ENCODE measurements at regions not wholly inside any gene's neighbourhood (a gene's known extent, or its start where the extent isn't known, plus 50 kb on each side); places are given as distances from the start of the nearest gene placed in this dataset.

- TF ChIP-seq MLX (CRISPR knock-in tag; IDR thresholded peaks at IDR 0.05) (peak; percentile 18; the same call in 1 of the 2 replicates), HNF4A (CRISPR knock-in tag; IDR thresholded peaks at IDR 0.05) (peak; percentile 13; the same call in 1 of the 2 replicates), TBP (CRISPR knock-in tag; IDR thresholded peaks at IDR 0.05) (no peak), SIN3A (IDR thresholded peaks at IDR 0.05; ENCODE audit: borderline replicate concordance, low read depth, low read length) (no peak), SATB2 (CRISPR knock-in tag; IDR thresholded peaks at IDR 0.05) (no peak), ZXDC (CRISPR knock-in tag; IDR thresholded peaks at IDR 0.05) (no peak), DMAP1 (CRISPR knock-in tag; IDR thresholded peaks at IDR 0.05) (no peak), TGIF2 (CRISPR knock-in tag; IDR thresholded peaks at IDR 0.05) (no peak), MEIS2 (CRISPR knock-in tag; IDR thresholded peaks at IDR 0.05) (peak; percentile 92; the same call in 1 of the 2 replicates), RBFOX2 (IDR thresholded peaks at IDR 0.05; ENCODE audit: low read depth, low read length) (no peak), NCOR1 (IDR thresholded peaks at IDR 0.05; ENCODE audit: borderline replicate concordance, low read length) (no peak), GATAD1 (CRISPR knock-in tag; IDR thresholded peaks at IDR 0.05) (no peak), CEBPB (IDR thresholded peaks at IDR 0.05; ENCODE audit: borderline replicate concordance, low read depth, low read length) (peak; percentile 96), ZNF256 (CRISPR knock-in tag; conservative IDR thresholded peaks at IDR 0.05) (no peak), ZNF558 (CRISPR knock-in tag; IDR thresholded peaks at IDR 0.05; ENCODE audit: borderline replicate concordance) (no peak), ZNF382 (CRISPR knock-in tag; IDR thresholded peaks at IDR 0.05; ENCODE audit: borderline replicate concordance) (0 out of 2 replicates have a peak, but pooled peaks have one; percentile 75), SPEN (CRISPR knock-in tag; IDR thresholded peaks at IDR 0.05; ENCODE audit: low read depth) (no peak), KLF12 (CRISPR knock-in tag; IDR thresholded peaks at IDR 0.05; ENCODE audit: borderline replicate concordance) (no peak), ZNF646 (CRISPR knock-in tag; IDR thresholded peaks at IDR 0.05) (no peak), GZF1 (CRISPR knock-in tag; IDR thresholded peaks at IDR 0.05) (no peak), TIGD3 (CRISPR knock-in tag; IDR thresholded peaks at IDR 0.05; ENCODE audit: borderline replicate concordance) (no peak), SALL2 (CRISPR knock-in tag; IDR thresholded peaks at IDR 0.05) (no peak)
Observed at GRCh38 chr2:39492095-39492590, 55.1 kb upstream of the MAP4K3 start (continued).
